Nephron (organoid): ENCODE measurements at regions not wholly inside any gene's neighbourhood (a gene's known extent, or its start where the extent isn't known, plus 50 kb on each side); places are given as distances from the start of the nearest gene placed in this dataset.

Experiments
- H3K27ac Mint-ChIP-seq, 3 experiments: 2 replicates each; pipeline ENCODE4 v1.8.0; 2020; ENCODE audit warnings: mixed read lengths in 3 of 3, mild to moderate bottlenecking in 2 of 3, moderate library complexity in 1 of 3
- H3K27me3 Mint-ChIP-seq: 2 replicates; pipeline ENCODE4 v1.8.0; 2021; ENCODE audit warnings: low read depth, mild to moderate bottlenecking, moderate library complexity, mixed read lengths
- H3K36me3 Mint-ChIP-seq: 2 replicates; pipeline ENCODE4 v1.8.0; 2020; ENCODE audit warnings: low read depth, mixed read lengths
- H3K4me1 Mint-ChIP-seq: 2 replicates; pipeline ENCODE4 v1.8.0; 2020; ENCODE audit warnings: mixed read lengths
- H3K4me3 Mint-ChIP-seq, 3 experiments: 2 replicates each; pipeline ENCODE4 v1.8.0; 2020; ENCODE audit warnings: mild to moderate bottlenecking in 3 of 3, mixed read lengths in 3 of 3, moderate library complexity in 2 of 3
- H3K9me3 Mint-ChIP-seq: 2 replicates; pipeline ENCODE4 v1.8.0; 2020; ENCODE audit warnings: mixed read lengths
- CTCF ChIP-seq, 3 experiments: fragments of 200-600 bp; sonication (generic); IDR thresholded peaks; one replicate each; pipeline ENCODE4 v1.5.0; 2021; ENCODE audit warnings: antibody characterized with exemption in 3 of 3; ENCODE audit not compliant: unreplicated experiment in 3 of 3

- Mint-ChIP-seq H3K36me3 (no peaks in the 10 kb centered on the region), H3K27ac (no peak overlapping the region), H3K4me1 (no peaks in the 10 kb centered on the region), H3K4me3 (no peak overlapping the region), H3K27me3 (no peaks in the 10 kb centered on the region), H3K9me3 (no peaks in the 10 kb centered on the region)
- TF ChIP-seq CTCF (IDR thresholded peaks at IDR 0.05; ENCODE audit: unreplicated experiment in 3 of 3): no peak
Observed at GRCh38 chr13:84362777-84363176, 480.5 kb upstream of the SLITRK1 start.

DNA sequence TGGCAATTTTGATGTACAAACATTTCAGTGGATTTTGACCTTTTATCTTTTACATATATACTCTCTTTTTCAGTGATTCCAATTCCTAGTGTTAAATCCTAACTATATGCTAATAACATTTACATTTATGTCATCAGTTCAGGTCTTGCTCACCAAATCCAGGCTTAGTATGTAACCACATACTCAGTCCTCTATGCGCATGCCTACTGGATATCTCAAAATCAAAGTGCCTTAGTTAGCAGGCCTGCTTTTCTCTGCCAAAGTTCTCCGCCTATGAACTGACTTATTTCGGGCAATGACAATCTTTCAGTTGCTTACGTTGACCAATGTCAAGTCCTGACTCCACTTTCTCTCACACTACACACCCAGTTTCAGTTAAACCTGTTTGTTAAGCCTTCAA lies 478.5 kb upstream of the SLITRK1 start:
- Mint-ChIP-seq H3K27ac (no peak overlapping the region), H3K4me1 (no peaks in the 10 kb centered on the region), H3K9me3 (no peaks in the 10 kb centered on the region), H3K27me3 (no peaks in the 10 kb centered on the region), H3K36me3 (no peaks in the 10 kb centered on the region), H3K4me3 (no peak overlapping the region)
- TF ChIP-seq CTCF (IDR thresholded peaks at IDR 0.05; ENCODE audit: unreplicated experiment in 3 of 3): no peak

- Mint-ChIP-seq H3K4me1 (no peaks in the 10 kb centered on the region), H3K27me3 (no peaks in the 10 kb centered on the region), H3K9me3 (no peaks in the 10 kb centered on the region), H3K4me3 (no peak overlapping the region), H3K36me3 (no peaks in the 10 kb centered on the region), H3K27ac (no peak overlapping the region)
- TF ChIP-seq CTCF (IDR thresholded peaks at IDR 0.05; ENCODE audit: unreplicated experiment in 3 of 3): no peak
Observed at GRCh38 chr13:84358601-84359000, 476.3 kb upstream of the SLITRK1 start.

DNA sequence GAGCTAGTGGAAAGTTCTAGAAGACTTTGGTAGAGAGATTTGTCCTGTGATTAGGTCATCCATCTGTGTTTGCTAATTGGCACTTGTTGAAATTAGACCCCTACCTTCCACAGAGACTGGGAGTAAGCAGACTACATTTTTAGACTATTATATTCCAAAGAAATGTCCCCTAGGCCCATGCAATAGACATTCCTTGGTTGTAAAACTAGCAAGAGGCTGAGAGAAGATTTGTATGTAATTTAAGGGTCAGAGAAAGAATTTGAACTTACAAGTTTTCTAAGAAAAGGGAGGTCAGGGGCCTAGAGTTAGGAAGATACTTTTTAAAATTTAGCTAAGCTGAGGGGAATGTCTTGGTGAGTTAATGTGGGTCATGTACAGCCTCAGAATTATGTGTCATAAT lies 470.7 kb upstream of the SLITRK1 start:
- H3K4me3 Mint-ChIP-seq: no peak overlapping the region
- no peak for TF ChIP-seq CTCF (IDR thresholded peaks at IDR 0.05; ENCODE audit: unreplicated experiment in 3 of 3)
- peaks cover 5% of the 10 kb centered on the region for H3K4me1 Mint-ChIP-seq
- no peaks in the 10 kb centered on the region for H3K36me3 Mint-ChIP-seq
- H3K9me3 Mint-ChIP-seq: no peaks in the 10 kb centered on the region
- peak overlapping the region in 1 of 3 experiments; percentile 12 for H3K27ac Mint-ChIP-seq
- no peaks in the 10 kb centered on the region for H3K27me3 Mint-ChIP-seq

DNA sequence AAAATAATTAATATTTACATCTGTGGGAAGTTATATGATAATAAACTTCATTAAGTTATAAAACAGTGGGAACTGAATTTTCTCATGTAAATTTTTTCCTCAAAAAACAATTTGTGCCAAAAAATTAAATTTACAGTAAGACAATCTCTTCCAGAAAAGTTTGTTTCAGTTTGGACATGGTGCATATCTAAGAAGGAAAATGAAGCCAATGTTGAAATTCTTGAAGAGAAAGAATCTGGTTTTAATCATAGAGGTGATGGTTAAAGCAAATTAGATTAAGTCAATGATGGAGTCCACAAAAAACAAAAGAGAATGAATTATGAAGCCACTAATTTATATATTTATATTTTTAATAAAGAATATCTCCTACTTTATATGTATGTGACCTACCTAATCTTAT lies 457.2 kb upstream of the SLITRK1 start:
- Mint-ChIP-seq H3K27me3 (no peaks in the 10 kb centered on the region), H3K36me3 (no peaks in the 10 kb centered on the region), H3K4me3 (no peak overlapping the region), H3K4me1 (no peaks in the 10 kb centered on the region), H3K9me3 (no peaks in the 10 kb centered on the region), H3K27ac (no peak overlapping the region)
- TF ChIP-seq CTCF (IDR thresholded peaks at IDR 0.05; ENCODE audit: unreplicated experiment in 3 of 3): no peak

- TF ChIP-seq CTCF (IDR thresholded peaks at IDR 0.05; ENCODE audit: unreplicated experiment in 3 of 3): no peak
- no peaks in the 10 kb centered on the region for H3K9me3 Mint-ChIP-seq
- H3K36me3 Mint-ChIP-seq: no peaks in the 10 kb centered on the region
- no peak overlapping the region for H3K27ac Mint-ChIP-seq
- H3K4me3 Mint-ChIP-seq: no peak overlapping the region
- H3K27me3 Mint-ChIP-seq: no peaks in the 10 kb centered on the region
- H3K4me1 Mint-ChIP-seq: no peaks in the 10 kb centered on the region
Observed at GRCh38 chr13:84332346-84332745, 450.1 kb upstream of the SLITRK1 start.
